Body of pancreas (tissue), 4 donors: ENCODE measurements at regions not wholly inside any gene's neighbourhood (a gene's known extent, or its start where the extent isn't known, plus 50 kb on each side); places are given as distances from the start of the nearest gene placed in this dataset.

Experiments used
- POLR2A ChIP-seq, 3 donors: fragments of 450-650 bp; IDR thresholded peaks; one replicate each; pipeline ENCODE4 v1.6.1; 2016; ENCODE audit warnings: antibody characterized with exemption in 3 of 3, mild to moderate bottlenecking in 2 of 3
- TF ChIP-seq, protein P1 (sequence below), 7 experiments: fragments of 450-650 bp in 4 of 7; fragments of 200-600 bp in 3 of 7; sonication (generic) in 3 of 7; IDR thresholded peaks; one replicate each; pipeline ENCODE4 v1.5.1; 2016 to 2019; ENCODE audit warnings: antibody characterized with exemption in 7 of 7

DNA sequence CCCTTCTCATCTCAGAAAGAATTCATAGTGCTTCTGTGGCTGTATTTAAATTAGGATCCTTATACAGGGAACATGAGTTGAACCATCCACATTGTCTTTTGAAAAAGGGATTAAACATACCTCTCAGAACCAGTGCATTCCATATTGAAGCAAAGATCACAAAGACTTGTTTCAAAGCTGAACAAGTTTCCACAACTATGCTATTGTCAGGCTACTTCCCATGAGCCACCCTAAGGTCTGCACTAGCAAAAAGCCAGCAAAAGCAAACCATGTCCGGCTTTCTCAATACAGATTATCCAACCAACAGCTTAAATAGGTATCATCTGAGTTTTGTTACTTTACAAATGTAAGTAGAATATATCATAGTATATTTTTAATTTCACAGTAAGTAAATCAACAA, 78.1 kb downstream of the SCG2 start:
- TF ChIP-seq POLR2A (IDR thresholded peaks at IDR 0.05): no peak
- TF ChIP-seq, protein P1, sequence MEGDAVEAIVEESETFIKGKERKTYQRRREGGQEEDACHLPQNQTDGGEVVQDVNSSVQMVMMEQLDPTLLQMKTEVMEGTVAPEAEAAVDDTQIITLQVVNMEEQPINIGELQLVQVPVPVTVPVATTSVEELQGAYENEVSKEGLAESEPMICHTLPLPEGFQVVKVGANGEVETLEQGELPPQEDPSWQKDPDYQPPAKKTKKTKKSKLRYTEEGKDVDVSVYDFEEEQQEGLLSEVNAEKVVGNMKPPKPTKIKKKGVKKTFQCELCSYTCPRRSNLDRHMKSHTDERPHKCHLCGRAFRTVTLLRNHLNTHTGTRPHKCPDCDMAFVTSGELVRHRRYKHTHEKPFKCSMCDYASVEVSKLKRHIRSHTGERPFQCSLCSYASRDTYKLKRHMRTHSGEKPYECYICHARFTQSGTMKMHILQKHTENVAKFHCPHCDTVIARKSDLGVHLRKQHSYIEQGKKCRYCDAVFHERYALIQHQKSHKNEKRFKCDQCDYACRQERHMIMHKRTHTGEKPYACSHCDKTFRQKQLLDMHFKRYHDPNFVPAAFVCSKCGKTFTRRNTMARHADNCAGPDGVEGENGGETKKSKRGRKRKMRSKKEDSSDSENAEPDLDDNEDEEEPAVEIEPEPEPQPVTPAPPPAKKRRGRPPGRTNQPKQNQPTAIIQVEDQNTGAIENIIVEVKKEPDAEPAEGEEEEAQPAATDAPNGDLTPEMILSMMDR (IDR thresholded peaks at IDR 0.05): no peak
